AG04449 (cell line): ENCODE measurements at regions not wholly inside any gene's neighbourhood (a gene's known extent, or its start where the extent isn't known, plus 50 kb on each side); places are given as distances from the start of the nearest gene placed in this dataset.

ENCODE experiments used
- CTCF ChIA-PET: fragments of 350-600 bp; formaldehyde crosslinking; extraction: SDS; loops from one replicate; lab custom pipeline; 2021; ENCODE audit warnings: antibody characterized with exemption; lab: Yijun Ruan, JAX
- POLR2A ChIA-PET: fragments of 400-600, 350-600 bp; formaldehyde crosslinking; extraction: SDS; loops from one replicate; lab custom pipeline; 2020; ENCODE audit warnings: antibody characterized with exemption, inconsistent platforms; lab: Yijun Ruan, JAX
- DNase-seq: peaks from one replicate; pipeline ENCODE4 v3.0.0-alpha.2; 2010; ENCODE audit warnings: low read depth, low spot score
- H3K4me3 ChIP-seq: 2 replicates; pipeline ENCODE4 v1.5.1; 2011; ENCODE audit warnings: low read depth, mild to moderate bottlenecking, control low read depth, low read length
- TF ChIP-seq, protein P1 (sequence below): IDR thresholded peaks from one replicate; pipeline ENCODE4 v1.5.1; 2011; ENCODE audit warnings: mild to moderate bottlenecking, moderate library complexity, low read length, control low read depth, inconsistent platforms; ENCODE audit not compliant: insufficient read depth; ENCODE audit errors: missing control alignments

DNA sequence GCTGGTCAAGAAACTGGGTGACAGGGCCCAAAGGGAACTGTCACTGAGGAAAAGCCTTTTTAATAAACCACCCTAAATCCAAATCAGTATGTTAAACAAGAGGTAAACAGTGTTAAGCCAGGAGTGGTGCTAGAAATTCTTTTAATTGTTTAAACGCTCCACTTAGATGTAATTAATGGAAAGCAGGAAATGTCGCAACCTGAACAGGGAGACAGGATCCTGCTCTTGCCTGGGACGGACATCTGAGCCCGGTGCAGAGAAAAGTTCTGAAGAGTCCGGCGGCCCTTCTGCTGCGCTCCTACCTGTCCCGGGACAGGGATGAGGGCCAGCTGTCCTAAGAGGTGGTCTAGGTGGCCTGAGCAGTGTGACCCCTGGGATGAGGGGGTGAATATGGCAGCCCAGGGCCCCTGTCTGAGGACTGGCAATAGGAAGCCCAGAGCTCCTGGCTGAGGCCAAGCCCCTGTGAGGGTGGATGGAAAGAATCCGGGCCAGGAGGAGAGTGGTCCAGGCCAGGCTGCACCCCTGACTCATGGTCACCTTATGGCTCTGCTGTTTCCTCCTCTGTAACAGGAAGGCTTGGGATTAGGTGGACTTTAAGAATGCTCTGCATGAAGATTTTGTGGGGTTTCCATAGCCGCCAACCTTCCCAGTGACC lies 112.8 kb upstream of the GJB6 start:
- ChIA-PET CTCF (no interaction called here), POLR2A (no interaction called here)
- DNase-seq: no peak
- TF ChIP-seq, protein P1, sequence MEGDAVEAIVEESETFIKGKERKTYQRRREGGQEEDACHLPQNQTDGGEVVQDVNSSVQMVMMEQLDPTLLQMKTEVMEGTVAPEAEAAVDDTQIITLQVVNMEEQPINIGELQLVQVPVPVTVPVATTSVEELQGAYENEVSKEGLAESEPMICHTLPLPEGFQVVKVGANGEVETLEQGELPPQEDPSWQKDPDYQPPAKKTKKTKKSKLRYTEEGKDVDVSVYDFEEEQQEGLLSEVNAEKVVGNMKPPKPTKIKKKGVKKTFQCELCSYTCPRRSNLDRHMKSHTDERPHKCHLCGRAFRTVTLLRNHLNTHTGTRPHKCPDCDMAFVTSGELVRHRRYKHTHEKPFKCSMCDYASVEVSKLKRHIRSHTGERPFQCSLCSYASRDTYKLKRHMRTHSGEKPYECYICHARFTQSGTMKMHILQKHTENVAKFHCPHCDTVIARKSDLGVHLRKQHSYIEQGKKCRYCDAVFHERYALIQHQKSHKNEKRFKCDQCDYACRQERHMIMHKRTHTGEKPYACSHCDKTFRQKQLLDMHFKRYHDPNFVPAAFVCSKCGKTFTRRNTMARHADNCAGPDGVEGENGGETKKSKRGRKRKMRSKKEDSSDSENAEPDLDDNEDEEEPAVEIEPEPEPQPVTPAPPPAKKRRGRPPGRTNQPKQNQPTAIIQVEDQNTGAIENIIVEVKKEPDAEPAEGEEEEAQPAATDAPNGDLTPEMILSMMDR: no peak
- no peak overlapping the region for H3K4me3 ChIP-seq

- ChIA-PET POLR2A (no interaction called here), CTCF (no interaction called here)
- H3K4me3 ChIP-seq: no peak overlapping the region
- TF ChIP-seq, protein P1: no peak
- DNase-seq: no peak
Measured at GRCh38 chr13:20342311-20342710, 110.2 kb upstream of the GJB6 start.

- POLR2A ChIA-PET: no interaction called here
- H3K4me3 ChIP-seq: no peak overlapping the region
- CTCF ChIA-PET: no interaction called here
- TF ChIP-seq, protein P1: no peak
- no peak for DNase-seq
Measured at GRCh38 chr13:20340759-20341171, 108.6 kb upstream of the GJB6 start.

DNA sequence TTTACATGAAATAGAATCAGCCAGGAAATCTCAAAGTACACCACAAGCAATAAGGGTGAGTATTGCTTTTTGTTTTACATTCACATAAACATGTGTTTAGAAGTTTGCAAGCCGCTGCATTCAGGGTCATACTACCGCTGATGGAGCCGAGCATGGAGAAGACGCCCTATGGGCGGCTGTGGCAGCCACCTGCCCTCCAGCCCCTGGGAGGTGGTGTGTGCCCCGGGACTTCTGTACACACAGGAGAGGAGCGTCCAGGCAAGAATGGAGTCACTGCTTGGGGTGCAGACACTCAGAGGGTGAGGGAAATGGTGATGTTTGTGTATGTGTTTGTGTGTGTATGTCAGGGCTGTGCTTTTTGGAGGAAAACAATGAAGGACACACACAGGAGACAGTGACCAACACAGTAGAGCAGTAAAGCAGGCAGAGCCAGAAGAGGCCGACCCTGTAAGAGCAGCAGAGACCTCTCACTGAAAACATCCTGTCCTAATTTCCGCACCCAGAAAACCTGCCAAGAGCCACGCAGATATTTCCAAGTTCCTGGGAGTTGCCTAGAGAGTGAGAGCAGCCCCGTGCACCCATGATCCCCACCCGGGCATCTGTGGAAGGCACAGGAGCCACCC lies 108.1 kb upstream of the GJB6 start:
- H3K4me3 ChIP-seq: no peak overlapping the region
- TF ChIP-seq, protein P1: no peak
- CTCF ChIA-PET: no interaction called here
- POLR2A ChIA-PET: no interaction called here
- DNase-seq: no peak

DNA sequence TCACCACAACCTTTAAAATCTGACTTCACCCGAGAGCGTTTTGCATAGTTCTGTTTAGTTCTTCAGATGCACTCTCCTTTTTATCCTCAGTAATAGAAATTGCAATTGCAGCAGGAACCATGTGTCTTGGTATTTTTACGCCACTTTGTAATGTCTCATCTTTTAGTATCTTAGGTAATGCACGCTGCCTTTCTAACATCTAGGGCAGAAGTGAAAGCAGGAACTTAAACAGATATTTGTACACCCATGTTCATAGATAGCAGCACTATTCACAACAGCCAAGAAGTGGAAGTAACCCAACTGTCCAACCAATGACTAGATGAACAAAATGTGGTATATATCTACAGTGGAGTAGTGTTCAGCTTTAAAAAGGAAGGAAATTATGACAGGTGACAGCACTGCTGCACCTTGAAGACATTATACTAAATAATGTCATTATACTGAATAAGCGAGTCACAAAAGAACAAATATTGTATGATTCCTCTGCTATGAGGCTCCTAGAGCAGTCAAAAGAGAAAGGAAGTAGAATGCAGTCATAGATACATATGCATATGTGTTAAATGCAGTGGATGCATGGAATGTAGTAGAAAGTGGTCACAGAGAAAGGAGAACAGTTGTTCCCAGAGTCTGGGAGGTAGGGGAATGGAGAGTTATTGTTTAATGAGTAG lies 105.9 kb upstream of the GJB6 start:
- POLR2A ChIA-PET: no interaction called here
- no peak overlapping the region for H3K4me3 ChIP-seq
- TF ChIP-seq, protein P1: no peak

DNA sequence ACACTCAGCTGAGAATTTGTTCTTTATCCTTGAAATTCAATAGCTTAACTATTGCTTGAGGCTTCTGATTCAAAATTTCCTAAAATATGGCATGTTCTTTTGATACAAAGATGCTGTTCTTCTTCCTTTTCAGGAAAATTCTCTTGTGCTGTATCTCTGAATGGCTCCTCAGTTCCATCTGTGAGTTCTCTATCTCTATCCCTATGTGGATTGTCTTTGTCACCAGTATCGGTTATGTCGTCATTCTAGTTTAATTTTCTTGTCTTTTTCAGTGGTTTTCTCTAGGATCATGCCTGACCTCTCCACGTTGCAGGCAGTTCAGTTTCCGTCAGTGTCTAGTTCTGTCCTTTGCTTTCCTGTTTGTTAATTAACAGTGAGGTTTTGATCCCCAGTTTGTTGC lies 104.6 kb upstream of the GJB6 start:
- no peak for DNase-seq
- ChIA-PET CTCF (no interaction called here), POLR2A (no interaction called here)
- H3K4me3 ChIP-seq: no peak overlapping the region
- TF ChIP-seq, protein P1: no peak

More for the DNA sequence above, 105.9 kb upstream of the GJB6 start:
- CTCF ChIA-PET: no interaction called here
- DNase-seq: no peak
